GM06990 (cell line): ENCODE measurements at regions not wholly inside any gene's neighbourhood (a gene's known extent, or its start where the extent isn't known, plus 50 kb on each side); places are given as distances from the start of the nearest gene placed in this dataset.

Experiments
- DNase-seq: peaks from one replicate; pipeline ENCODE4 v3.0.0-alpha.2; 2011; ENCODE audit not compliant: insufficient read length; ENCODE audit errors: extremely low read depth
- H3K27me3 ChIP-seq: replicated peaks from 2 replicates; pipeline ENCODE4 v1.6.0; 2011; ENCODE audit warnings: low read length; ENCODE audit not compliant: control insufficient read depth, insufficient read depth
- H3K36me3 ChIP-seq: 2 replicates; pipeline ENCODE4 v1.5.1; 2011; ENCODE audit warnings: low read length; ENCODE audit not compliant: control insufficient read depth, insufficient read depth
- H3K4me3 ChIP-seq: replicated peaks from 2 replicates; pipeline ENCODE4 v1.5.1; 2011; ENCODE audit warnings: low read depth, mild to moderate bottlenecking, control low read depth, low read length
- CTCF ChIP-seq: IDR thresholded peaks from 2 replicates; pipeline ENCODE4 v1.5.1; 2011; ENCODE audit warnings: low read length, control low read depth, mild to moderate bottlenecking, inconsistent platforms; ENCODE audit not compliant: insufficient read depth, poor library complexity, severe bottlenecking

GRCh38 chr9:90014421-90014820 is 409.6 kb downstream of the GADD45G start:
- no peaks in the 10 kb centered on the region for H3K27me3 ChIP-seq
- no peak for TF ChIP-seq CTCF
- DNase-seq: no peak
- H3K36me3 ChIP-seq: no peaks in the 10 kb centered on the region
- H3K4me3 ChIP-seq: no peak overlapping the region

- H3K4me3 ChIP-seq: no peak overlapping the region
- no peaks in the 10 kb centered on the region for H3K27me3 ChIP-seq
- H3K36me3 ChIP-seq: no peaks in the 10 kb centered on the region
- no peak for DNase-seq
- TF ChIP-seq CTCF: no peak
Measured at GRCh38 chr9:90016272-90016671, 411.5 kb downstream of the GADD45G start.

- H3K4me3 ChIP-seq: no peak overlapping the region
- TF ChIP-seq CTCF: no peak
- no peak for DNase-seq
- no peaks in the 10 kb centered on the region for H3K27me3 ChIP-seq
- H3K36me3 ChIP-seq: no peaks in the 10 kb centered on the region
Measured at GRCh38 chr9:90017679-90018078, 412.9 kb downstream of the GADD45G start.

- no peaks in the 10 kb centered on the region for H3K36me3 ChIP-seq
- DNase-seq: no peak
- no peak for TF ChIP-seq CTCF
Measured at GRCh38 chr9:90018688-90019087, 413.9 kb downstream of the GADD45G start.

GRCh38 chr9:90019626-90020025 is 414.8 kb downstream of the GADD45G start:
- no peaks in the 10 kb centered on the region for H3K36me3 ChIP-seq
- no peaks in the 10 kb centered on the region for H3K27me3 ChIP-seq
- DNase-seq: no peak
- H3K4me3 ChIP-seq: no peak overlapping the region
- TF ChIP-seq CTCF: no peak

More at GRCh38 chr9:90018688-90019087, 413.9 kb downstream of the GADD45G start:
- H3K27me3 ChIP-seq: no peaks in the 10 kb centered on the region
- no peak overlapping the region for H3K4me3 ChIP-seq

GRCh38 chr9:90020276-90020871 is 415.6 kb downstream of the GADD45G start:
- TF ChIP-seq CTCF: no peak
- Histone ChIP-seq H3K27me3 (no peaks in the 10 kb centered on the region; the same call in 1 of the 2 replicates), H3K4me3 (no peak overlapping the region), H3K36me3 (no peaks in the 10 kb centered on the region)
- DNase-seq: no peak
